B cell (primary cell): ENCODE measurements at regions not wholly inside any gene's neighbourhood (a gene's known extent, or its start where the extent isn't known, plus 50 kb on each side); places are given as distances from the start of the nearest gene placed in this dataset.

Experiments
- EZH2 ChIP-seq: IDR thresholded peaks from 2 replicates; pipeline ENCODE4 v1.6.1; 2012; ENCODE audit warnings: borderline replicate concordance, low read depth, mild to moderate bottlenecking, moderate library complexity, low read length; ENCODE audit not compliant: insufficient read depth, poor library complexity, severe bottlenecking
- TF ChIP-seq, protein P1 (sequence below): fragments of 200-600 bp; IDR thresholded peaks from one replicate; pipeline ENCODE4 v1.8.0; 2022; ENCODE audit warnings: antibody characterized with exemption, mild to moderate bottlenecking

GRCh38 chr9:7735311-7735710 is 64.3 kb downstream of the DMAC1 start:
- TF ChIP-seq, protein P1, sequence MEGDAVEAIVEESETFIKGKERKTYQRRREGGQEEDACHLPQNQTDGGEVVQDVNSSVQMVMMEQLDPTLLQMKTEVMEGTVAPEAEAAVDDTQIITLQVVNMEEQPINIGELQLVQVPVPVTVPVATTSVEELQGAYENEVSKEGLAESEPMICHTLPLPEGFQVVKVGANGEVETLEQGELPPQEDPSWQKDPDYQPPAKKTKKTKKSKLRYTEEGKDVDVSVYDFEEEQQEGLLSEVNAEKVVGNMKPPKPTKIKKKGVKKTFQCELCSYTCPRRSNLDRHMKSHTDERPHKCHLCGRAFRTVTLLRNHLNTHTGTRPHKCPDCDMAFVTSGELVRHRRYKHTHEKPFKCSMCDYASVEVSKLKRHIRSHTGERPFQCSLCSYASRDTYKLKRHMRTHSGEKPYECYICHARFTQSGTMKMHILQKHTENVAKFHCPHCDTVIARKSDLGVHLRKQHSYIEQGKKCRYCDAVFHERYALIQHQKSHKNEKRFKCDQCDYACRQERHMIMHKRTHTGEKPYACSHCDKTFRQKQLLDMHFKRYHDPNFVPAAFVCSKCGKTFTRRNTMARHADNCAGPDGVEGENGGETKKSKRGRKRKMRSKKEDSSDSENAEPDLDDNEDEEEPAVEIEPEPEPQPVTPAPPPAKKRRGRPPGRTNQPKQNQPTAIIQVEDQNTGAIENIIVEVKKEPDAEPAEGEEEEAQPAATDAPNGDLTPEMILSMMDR: no peak
- no peak for TF ChIP-seq EZH2
